HG02852 (cell line): ENCODE measurements at regions not wholly inside any gene's neighbourhood (a gene's known extent, or its start where the extent isn't known, plus 50 kb on each side); places are given as distances from the start of the nearest gene placed in this dataset.

Source experiments
- ATAC-seq: cut with Tn5 transposase; IDR thresholded peaks from one replicate; pipeline ENCODE4 v1.9.1; 2021; ENCODE audit warnings: mild to moderate bottlenecking, moderate library complexity; ENCODE audit not compliant: unreplicated experiment

DNA sequence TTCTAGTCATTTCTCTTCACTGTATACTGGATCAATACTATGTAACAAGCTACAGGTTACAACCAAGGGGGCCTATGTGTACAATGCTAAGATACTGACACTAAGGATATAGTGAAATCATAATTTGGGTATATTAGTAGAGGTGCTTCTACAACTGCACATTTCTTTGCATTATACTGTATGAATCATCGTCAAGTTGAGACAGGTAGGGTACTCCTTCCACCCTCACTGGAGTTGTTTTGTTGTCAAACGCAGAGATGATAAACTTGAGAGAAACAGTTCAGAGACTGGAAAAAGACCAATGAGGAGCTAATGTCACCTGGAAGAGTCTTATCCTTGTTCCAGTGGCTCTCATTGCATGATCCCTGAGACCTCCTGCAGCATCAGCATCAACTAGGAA is 208.2 kb upstream of the PRPS1L1 start:
- ATAC-seq = no peak

GRCh38 chr7:18239212-18239611 is 211.6 kb upstream of the PRPS1L1 start:
- no peak for ATAC-seq

GRCh38 chr7:18241543-18242231 is 214.0 kb upstream of the PRPS1L1 start:
- ATAC-seq = peak; percentile 81

DNA sequence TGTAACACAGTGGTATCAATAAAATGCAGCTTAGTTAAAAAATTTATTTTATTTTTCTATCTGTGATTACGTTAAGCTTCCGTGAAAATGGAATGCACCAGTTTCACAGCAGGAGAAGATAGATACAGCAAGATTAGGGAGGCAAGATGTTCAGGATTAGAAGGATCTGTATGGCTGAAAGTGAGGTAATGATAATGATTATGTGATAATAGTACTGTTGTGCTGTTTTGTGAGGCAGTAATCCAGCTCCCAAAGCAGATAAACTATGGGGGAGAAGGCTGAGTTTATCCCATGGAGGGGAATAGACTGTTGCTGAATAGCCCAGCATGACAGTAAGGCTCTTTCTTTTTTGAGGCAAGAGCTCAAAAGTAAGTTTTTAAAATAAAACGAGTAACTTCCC is 216.1 kb upstream of the PRPS1L1 start:
- no peak for ATAC-seq

DNA sequence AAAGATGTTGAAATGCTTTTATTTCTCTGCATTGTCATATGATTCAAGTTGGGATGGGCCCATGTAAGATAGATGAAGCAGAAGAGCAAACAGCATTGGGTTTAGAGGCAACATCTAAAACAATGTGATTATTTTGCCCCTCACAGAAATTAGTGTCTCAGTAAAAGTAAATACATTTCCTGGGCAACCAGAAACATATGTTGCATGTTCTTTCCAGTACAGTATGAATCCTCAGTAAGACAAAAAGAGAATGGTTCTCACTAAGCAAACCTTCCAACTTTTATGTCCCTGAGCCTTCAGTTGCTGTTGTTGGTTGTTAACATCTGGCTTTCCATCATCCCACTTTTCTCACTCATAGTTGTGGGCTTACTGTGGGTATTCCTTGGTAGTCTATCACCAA is 222.5 kb upstream of the PRPS1L1 start:
- ATAC-seq = no peak

DNA sequence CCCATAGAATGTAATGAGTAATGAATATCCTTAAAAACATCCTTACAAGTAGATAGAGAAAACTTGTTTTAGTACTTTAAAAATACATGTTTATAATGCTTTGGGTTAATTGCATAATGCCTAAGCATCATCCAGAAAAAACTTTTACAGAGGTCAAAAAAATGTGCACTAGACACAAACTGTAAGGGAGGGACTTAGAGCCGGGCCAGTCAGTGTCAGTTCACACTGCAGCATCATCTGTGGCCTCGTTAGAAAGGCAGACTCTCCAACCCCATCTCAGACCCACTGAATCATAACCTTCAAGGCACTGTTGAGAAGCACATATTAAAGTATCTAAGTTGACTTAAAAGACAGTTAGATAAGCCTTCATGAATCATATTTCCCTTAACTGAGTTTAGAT is 230.1 kb upstream of the PRPS1L1 start:
- ATAC-seq = no peak

GRCh38 chr7:18262058-18262457 is 233.5 kb upstream of the HDAC9 start:
- ATAC-seq = no peak

DNA sequence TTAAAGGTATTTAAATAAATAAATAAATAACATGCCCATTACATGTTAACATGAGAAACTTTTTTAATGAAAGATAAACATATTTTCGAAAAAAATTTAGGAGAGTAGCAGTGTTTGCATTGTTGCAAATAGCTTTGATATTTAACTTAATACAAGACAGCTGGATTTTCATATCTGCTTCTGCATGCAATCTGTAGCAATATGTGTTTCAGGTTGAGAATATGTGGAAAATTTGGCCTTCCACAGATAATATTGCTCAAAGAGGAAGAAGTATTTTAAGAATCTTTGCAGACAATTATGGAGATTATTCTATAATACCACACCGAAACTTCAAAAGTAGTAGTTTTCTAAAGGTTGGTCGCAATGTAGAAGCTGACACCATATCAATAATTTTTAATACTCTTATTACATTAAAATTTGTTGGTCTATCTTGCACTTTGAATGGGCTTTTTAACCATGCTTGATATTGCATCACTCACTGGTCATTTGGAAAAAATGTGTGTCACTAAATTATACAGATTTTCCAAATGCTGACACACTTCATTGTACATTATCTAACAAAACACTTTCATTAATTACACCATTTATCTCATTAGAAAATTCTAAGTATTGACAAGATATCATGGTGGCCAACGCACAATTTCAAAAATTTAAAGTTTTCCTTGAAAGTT is 229.8 kb upstream of the HDAC9 start:
- ATAC-seq = no peak

- ATAC-seq = no peak
Measured at GRCh38 chr7:18268571-18268970, 227.0 kb upstream of the HDAC9 start.

GRCh38 chr7:18276380-18276779 is 219.2 kb upstream of the HDAC9 start:
- no peak for ATAC-seq

DNA sequence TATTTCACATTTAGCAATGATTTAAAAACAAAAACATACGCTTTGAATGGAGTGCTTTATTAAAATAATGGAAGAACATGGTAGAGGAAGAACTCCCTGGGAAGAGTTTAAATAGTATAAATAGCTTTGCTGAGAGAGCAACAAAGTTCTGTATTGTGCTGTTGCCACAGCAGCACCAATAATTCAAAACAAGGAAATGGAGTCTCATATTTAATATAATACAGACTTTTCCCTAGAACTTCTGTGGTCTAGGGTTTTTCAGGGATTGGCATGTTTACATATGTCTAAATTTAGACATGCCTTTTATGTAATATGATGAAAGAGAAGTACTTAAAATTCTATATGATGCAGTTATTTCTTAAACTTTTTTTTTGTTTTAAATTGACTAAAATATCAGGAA is 217.2 kb upstream of the HDAC9 start:
- ATAC-seq = no peak

- ATAC-seq = no peak
Measured at GRCh38 chr7:18283045-18283444, 212.5 kb upstream of the HDAC9 start.

- no peak for ATAC-seq
Measured at GRCh38 chr7:18287482-18287881, 208.1 kb upstream of the HDAC9 start.

GRCh38 chr7:18288322-18289037 is 207.1 kb upstream of the HDAC9 start:
- ATAC-seq = no peak

DNA sequence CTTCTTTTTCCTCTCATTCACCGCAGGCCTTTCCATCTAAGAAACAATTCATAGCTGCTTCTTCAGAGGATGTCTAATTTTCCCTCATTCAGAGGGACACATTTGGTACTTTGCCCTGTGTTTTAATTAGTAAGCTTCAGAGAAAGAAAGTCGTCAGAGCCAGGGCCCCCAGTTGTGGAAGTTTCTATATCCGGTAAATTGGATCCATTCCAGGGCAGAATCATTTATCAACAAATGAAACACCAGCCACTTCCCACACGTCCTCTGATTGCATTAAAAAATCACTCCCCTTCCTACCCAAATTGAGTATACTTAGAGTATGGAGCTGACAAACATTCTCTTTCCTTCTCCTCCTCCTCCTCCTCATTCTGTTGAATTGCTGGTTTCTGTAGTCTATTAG is 205.8 kb upstream of the HDAC9 start:
- no peak for ATAC-seq

DNA sequence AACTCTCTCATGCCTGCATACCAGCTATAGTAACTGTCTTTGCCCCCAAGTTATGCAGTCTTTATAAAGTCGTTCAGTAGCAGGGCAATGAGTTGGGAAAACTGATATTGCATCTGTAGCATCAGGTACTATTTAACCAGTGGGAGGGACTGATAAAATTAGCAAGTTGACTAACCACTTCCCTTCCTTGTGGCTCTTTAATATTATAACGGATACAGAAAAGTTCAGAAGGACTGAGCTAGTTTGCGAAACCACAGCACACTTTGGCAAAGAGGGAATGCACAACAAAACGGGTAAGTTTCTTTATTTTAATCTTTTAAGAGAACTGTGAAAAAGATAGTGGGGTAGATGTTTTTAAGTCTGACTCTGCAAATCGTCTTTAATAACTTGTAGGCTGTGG is 205.3 kb upstream of the HDAC9 start:
- no peak for ATAC-seq

DNA sequence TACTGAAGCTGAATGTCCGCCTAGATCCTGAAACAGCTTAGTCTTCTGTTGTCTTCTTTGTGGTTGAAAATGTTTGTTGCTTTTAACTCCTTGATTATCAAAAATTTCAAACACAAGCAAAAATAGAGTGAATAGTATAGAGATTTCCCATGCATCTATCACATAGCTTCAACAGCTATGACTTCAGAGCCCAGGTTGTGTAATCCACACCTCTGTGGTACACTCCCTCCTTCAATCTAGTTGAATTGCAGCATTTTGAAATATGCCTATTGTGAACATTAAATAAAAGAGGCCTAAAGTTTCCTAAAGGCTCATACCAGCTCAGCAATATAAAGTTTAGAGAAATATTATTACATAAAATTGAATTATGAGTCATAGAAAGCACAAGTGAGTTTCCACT is 204.7 kb upstream of the HDAC9 start:
- ATAC-seq = no peak

DNA sequence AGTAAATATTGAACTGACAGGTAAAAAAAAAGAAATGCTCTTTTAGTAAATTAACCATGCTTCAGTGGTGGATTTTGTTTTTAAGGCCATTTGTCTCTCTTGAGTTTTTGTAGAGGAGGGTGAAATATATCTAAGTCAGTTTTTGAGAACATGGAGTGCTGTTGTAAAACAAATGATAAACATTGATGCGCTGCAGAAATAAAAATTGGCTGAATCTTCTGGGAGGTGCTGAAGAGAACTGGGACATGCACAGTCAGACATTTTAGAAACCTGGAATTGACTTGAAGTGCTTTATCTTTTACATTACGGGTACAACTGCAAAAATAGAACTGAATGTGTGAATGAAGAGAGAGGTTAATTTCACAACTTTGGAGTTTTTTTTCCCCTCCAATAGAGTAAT is 203.0 kb upstream of the HDAC9 start:
- no peak for ATAC-seq

DNA sequence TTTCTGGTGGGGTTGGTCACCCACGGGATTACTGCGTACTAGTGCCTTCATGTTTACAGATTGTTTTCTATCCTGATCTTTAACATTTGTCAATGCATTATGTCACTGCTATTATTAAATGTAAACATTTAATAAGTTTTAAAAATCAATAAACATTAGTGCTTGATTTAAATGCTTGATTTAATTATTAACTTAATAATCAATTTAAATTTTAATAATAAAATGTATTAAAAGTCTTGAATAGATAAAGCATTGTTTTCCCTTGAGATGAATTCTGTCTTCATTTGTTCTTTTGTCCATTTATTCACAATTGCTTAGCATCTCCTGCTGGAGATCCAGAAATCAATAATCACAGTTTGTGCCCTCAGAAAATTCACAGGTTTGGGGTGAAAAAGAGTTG is 201.8 kb upstream of the HDAC9 start:
- no peak for ATAC-seq

GRCh38 chr7:18294411-18294810 is 201.1 kb upstream of the HDAC9 start:
- no peak for ATAC-seq

DNA sequence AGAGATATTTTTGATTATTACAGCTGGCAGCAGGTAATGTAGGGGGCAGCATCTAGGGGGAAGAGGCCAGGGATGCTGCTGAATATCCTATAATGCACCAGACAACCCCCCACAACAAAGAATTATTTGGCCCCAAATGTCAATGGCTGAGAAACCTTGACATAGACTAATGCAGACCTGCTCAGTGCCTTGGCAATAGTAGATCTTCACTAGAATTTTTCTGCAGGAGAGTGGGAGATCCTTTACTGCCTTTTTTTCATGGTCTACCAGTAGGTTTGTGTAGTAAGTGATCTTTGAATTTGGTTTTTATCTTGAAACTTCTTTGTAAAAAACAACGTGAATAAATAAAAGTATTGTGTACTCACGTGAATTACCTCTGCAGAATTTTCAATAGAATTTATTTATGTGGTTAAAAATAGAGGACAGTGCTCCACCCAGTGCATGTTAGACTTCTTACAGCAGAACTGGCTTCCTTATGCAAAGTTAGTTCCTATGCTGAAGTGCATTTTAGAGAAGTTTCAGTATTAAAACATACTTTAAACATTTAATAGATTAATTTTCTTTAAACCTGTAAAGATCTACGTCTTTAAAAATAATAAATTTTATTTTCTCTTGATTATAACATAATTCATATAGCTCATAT is 199.6 kb upstream of the HDAC9 start:
- no peak for ATAC-seq

DNA sequence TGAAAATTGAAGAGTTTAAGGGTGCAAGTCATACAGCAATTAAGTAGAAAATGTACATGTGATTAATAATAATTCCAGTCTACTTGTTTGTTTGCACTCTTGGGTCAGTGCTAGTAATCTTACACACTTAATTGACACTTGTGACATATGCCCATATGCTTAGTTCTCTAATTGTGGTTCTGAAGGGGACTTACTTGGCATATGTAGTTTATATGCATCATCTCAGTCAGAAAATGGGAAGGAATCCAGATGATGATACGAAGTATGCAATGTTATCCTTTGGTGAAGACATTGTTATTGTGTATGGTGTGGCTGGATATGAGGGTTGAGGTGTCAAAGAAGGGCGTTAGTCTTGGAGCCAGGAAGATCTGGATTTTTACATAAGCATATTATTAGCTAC is 193.5 kb upstream of the HDAC9 start:
- ATAC-seq = no peak
